Lower leg skin (tissue), 4 donors: ENCODE measurements at regions not wholly inside any gene's neighbourhood (a gene's known extent, or its start where the extent isn't known, plus 50 kb on each side); places are given as distances from the start of the nearest gene placed in this dataset.
A peak's percentile ranks its signal among the peaks of the same experiment; 100 is the strongest.

Source experiments
- DNase-seq, 2 donors: peaks; one replicate each; pipeline ENCODE4 v3.0.0-alpha.2; 2019; ENCODE audit warnings: low spot score in 2 of 2
- H3K4me3 ChIP-seq: fragments of 200-600 bp; sonication (generic); 2 replicates; pipeline ENCODE4 v1.5.1; 2017; ENCODE audit warnings: mild to moderate bottlenecking, low read depth; ENCODE audit not compliant: poor library complexity, severe bottlenecking
- CTCF ChIP-seq, 3 donors: fragments of 450-650 bp; IDR thresholded peaks; one replicate each; pipeline ENCODE4 v1.5.1; 2016; ENCODE audit warnings: antibody characterized with exemption in 3 of 3, mild to moderate bottlenecking in 3 of 3, moderate library complexity in 2 of 3
- POLR2A ChIP-seq, 2 donors: fragments of 450-650 bp; IDR thresholded peaks; one replicate each; pipeline ENCODE4 v1.6.1; 2016 to 2017; ENCODE audit warnings: antibody characterized with exemption in 2 of 2, mild to moderate bottlenecking in 1 of 2, moderate library complexity in 1 of 2
- WGBS, 2 donors: methylation state at CpG; one replicate each; pipeline ENCODE4 v1.1.5; 2018; 5-methylcytosine and 5-hydroxymethylcytosine counted together
- intact Hi-C: fragments of 100-400 bp; cut with DNase I; formaldehyde crosslinking; loops from one replicate; pipeline ENCODE4 v1.15.0; 2023; ENCODE audit warnings: low total_unique reads

GRCh38 chr16:87052506-87052905 is 264.7 kb downstream of the C16orf95 start:
- intact Hi-C loops, result no loop called here
- 64 to 70% methylated on average over 6 of the region's 6 CpGs for WGBS, 2 donors
- TF ChIP-seq CTCF (IDR thresholded peaks at IDR 0.05) (no peak), POLR2A (IDR thresholded peaks at IDR 0.05) (no peak)
- no peak overlapping the region for H3K4me3 ChIP-seq
- DNase-seq, result no peak

GRCh38 chr16:87053016-87053982 is 263.9 kb downstream of the C16orf95 start:
- 58 to 63% methylated on average over 34 of the region's 39 CpGs for WGBS, 2 donors
- no peak overlapping the region for H3K4me3 ChIP-seq
- intact Hi-C loops, result no loop called here
- no peak for DNase-seq
- TF ChIP-seq POLR2A (IDR thresholded peaks at IDR 0.05), result no peak
- no peak for TF ChIP-seq CTCF (IDR thresholded peaks at IDR 0.05)

- no peak overlapping the region for H3K4me3 ChIP-seq
- intact Hi-C loops, result no loop called here
- no peak for DNase-seq
- WGBS, 2 donors, result 95 to 96% methylated on average over 5 of the region's 5 CpGs
- TF ChIP-seq CTCF (IDR thresholded peaks at IDR 0.05) (no peak), POLR2A (IDR thresholded peaks at IDR 0.05) (no peak)
These were observed 263.0 kb downstream of the C16orf95 start for GRCh38 chr16:87054154-87054553.

GRCh38 chr16:87054856-87055255 is 262.3 kb downstream of the C16orf95 start:
- no peak for TF ChIP-seq POLR2A (IDR thresholded peaks at IDR 0.05)
- TF ChIP-seq CTCF (IDR thresholded peaks at IDR 0.05), result no peak
- intact Hi-C loops, result no loop called here

GRCh38 chr16:87056083-87056482 is 261.1 kb downstream of the C16orf95 start:
- no peak overlapping the region for H3K4me3 ChIP-seq
- TF ChIP-seq CTCF (IDR thresholded peaks at IDR 0.05) (no peak), POLR2A (IDR thresholded peaks at IDR 0.05) (no peak)
- DNase-seq, result peak in 1 of 2 donors; percentile 46
- 77 to 81% methylated on average over 2 to 4 of the region's 4 CpGs for WGBS, 2 donors
- intact Hi-C loops, result no loop called here

More at GRCh38 chr16:87054856-87055255, 262.3 kb downstream of the C16orf95 start:
- DNase-seq, result peak in 1 of 2 donors; percentile 58
- WGBS, 2 donors, result 73 to 81% methylated on average over 4 of the region's 4 CpGs
- no peak overlapping the region for H3K4me3 ChIP-seq
